HCT116 (cell line): ENCODE measurements at regions not wholly inside any gene's neighbourhood (a gene's known extent, or its start where the extent isn't known, plus 50 kb on each side); places are given as distances from the start of the nearest gene placed in this dataset.

ENCODE experiments used
- ATAC-seq: fragments of 200-7000 bp; cut with Tn5 transposase; 2 replicates; pipeline ENCODE4 v1.9.1; 2020; ENCODE audit warnings: mild to moderate bottlenecking, moderate library complexity
- BruUV-seq: library from RNA; stranded (reverse); fragments of 400-500 nt; replicated peaks from 2 replicates; lab custom pipeline; 2021; lab: Mats Ljungman, UMichigan
- CTCF ChIA-PET: fragments of 300-600 bp; sonication (Branson Sonifier 250); formaldehyde crosslinking; loops from one replicate; lab custom pipeline; 2021; ENCODE audit warnings: antibody characterized with exemption; lab: Charles Lee
- POLR2A ChIA-PET: fragments of 300-600, 350-600 bp; sonication (Branson Sonifier 250); formaldehyde crosslinking; loops from one replicate; lab custom pipeline; 2021; ENCODE audit warnings: antibody characterized with exemption; lab: Charles Lee
- RAD21 ChIA-PET, 2 experiments: fragments of 300-600 bp; sonication (Branson Sonifier 250); formaldehyde crosslinking; loops; one replicate each; lab custom pipeline; 2023; ENCODE audit warnings: low total read pairs in 2 of 2; ENCODE audit not compliant: uncharacterized antibody in 2 of 2, unreplicated experiment in 2 of 2, low non-redundant PET in 1 of 2; lab: Charles Lee
- DNase-seq: peaks from one replicate; pipeline ENCODE4 v3.0.0-alpha.2; 2010; ENCODE audit warnings: low read depth, low spot score
- H2AFZ ChIP-seq: fragments of 200-600 bp; shearing (Covaris generic), sonication (generic); 2 replicates; pipeline ENCODE4 v1.6.1; 2017; ENCODE audit warnings: low read depth, mixed run types, mixed read lengths, antibody characterized with exemption, low read length; ENCODE audit not compliant: poor library complexity, severe bottlenecking
- H3K27ac ChIP-seq: 2 replicates; pipeline ENCODE4 v1.5.1; 2012; ENCODE audit warnings: low read depth, low read length
- H3K27me3 ChIP-seq: fragments of 200-600 bp; sonication (generic); 2 replicates; pipeline ENCODE4 v1.6.1; 2016; ENCODE audit warnings: mixed run types, low read length, mixed read lengths; ENCODE audit not compliant: insufficient read depth
- H3K36me3 ChIP-seq, 2 experiments: fragments of 200-500 bp in 1 of 2; fragments of 200-600 bp in 1 of 2; sonication (Bioruptor generic) in 1 of 2; sonication (generic) in 1 of 2; 2 replicates each; pipeline versions ENCODE4 v1.5.1 to v1.6.1; 2014 to 2016; ENCODE audit warnings: low read length in 2 of 2, inconsistent platforms in 1 of 2, mixed read lengths in 1 of 2, mixed run types in 1 of 2; ENCODE audit not compliant: insufficient read depth in 2 of 2, control insufficient read depth in 1 of 2
- H3K4me1 ChIP-seq, 2 experiments: fragments of 200-600 bp in 1 of 2; sonication (generic) in 1 of 2; 2 replicates each; pipeline versions ENCODE4 v1.5.1 to v1.6.1; 2012 to 2017; ENCODE audit warnings: low read length in 2 of 2, inconsistent platforms in 1 of 2, mild to moderate bottlenecking in 1 of 2, mixed read lengths in 1 of 2, mixed run types in 1 of 2, moderate library complexity in 1 of 2; ENCODE audit not compliant: insufficient read depth in 2 of 2, control insufficient read depth in 1 of 2
- H3K4me2 ChIP-seq: fragments of 200-600 bp; sonication (generic); 2 replicates; pipeline ENCODE4 v1.6.1; 2017; ENCODE audit warnings: mixed run types, low read length, mixed read lengths
- H3K4me3 ChIP-seq, 2 experiments: fragments of 200-600 bp in 1 of 2; sonication (generic) in 1 of 2; replicated peaks in 1 of 2; 2 replicates each; pipeline ENCODE4 v1.5.1; 2011 to 2016; ENCODE audit warnings: low read length in 2 of 2, control low read depth in 1 of 2, low read depth in 1 of 2, mild to moderate bottlenecking in 1 of 2, mixed read lengths in 1 of 2, mixed run types in 1 of 2
- H3K79me2 ChIP-seq: fragments of 200-600 bp; sonication (generic); 2 replicates; pipeline ENCODE4 v1.6.1; 2017; ENCODE audit warnings: mild to moderate bottlenecking, mixed run types, low read length, moderate library complexity, mixed read lengths; ENCODE audit not compliant: insufficient read depth
- H3K9ac ChIP-seq: fragments of 200-600 bp; sonication (generic); 2 replicates; pipeline ENCODE4 v1.6.1; 2016; ENCODE audit warnings: low read length, mixed read lengths
- H3K9me2 ChIP-seq: fragments of 200-600 bp; sonication (generic), shearing (Covaris generic); 2 replicates; pipeline ENCODE4 v1.6.1; 2017; ENCODE audit warnings: mixed run types, mild to moderate bottlenecking, moderate library complexity; ENCODE audit not compliant: insufficient read depth
- H3K9me3 ChIP-seq, 2 experiments: fragments of 200-500 bp in 1 of 2; fragments of 200-600 bp in 1 of 2; sonication (Bioruptor generic) in 1 of 2; sonication (generic) in 1 of 2; 2 replicates each; pipeline ENCODE4 v1.6.1; 2014 to 2017; ENCODE audit warnings: low read length in 2 of 2, mixed read lengths in 2 of 2, inconsistent platforms in 1 of 2, low read depth in 1 of 2, mild to moderate bottlenecking in 1 of 2, mixed run types in 1 of 2, moderate library complexity in 1 of 2; ENCODE audit not compliant: control insufficient read depth in 1 of 2, insufficient read depth in 1 of 2
- H4K20me1 ChIP-seq: fragments of 200-600 bp; sonication (generic), shearing (Covaris generic); 2 replicates; pipeline ENCODE4 v1.6.1; 2017; ENCODE audit warnings: mixed run types, mild to moderate bottlenecking, moderate library complexity; ENCODE audit not compliant: insufficient read depth
- ATF3 ChIP-seq: IDR thresholded peaks from 2 replicates; pipeline ENCODE4 v1.6.1; 2012
- CBX3 ChIP-seq: IDR thresholded peaks from 2 replicates; pipeline ENCODE4 v1.6.1; 2012; ENCODE audit warnings: low read depth
- CEBPB ChIP-seq: IDR thresholded peaks from 2 replicates; pipeline ENCODE4 v1.6.1; 2012; ENCODE audit warnings: low read depth
- CTCF ChIP-seq, 3 experiments: fragments of 200-600 bp in 1 of 3; sonication (generic) in 1 of 3; IDR thresholded peaks in 2 of 3; conservative IDR thresholded peaks in 1 of 3; 2 replicates each; pipeline ENCODE4 v1.5.1; 2012 to 2017; ENCODE audit warnings: low read depth in 2 of 3, low read length in 2 of 3, antibody characterized with exemption in 1 of 3, borderline replicate concordance in 1 of 3, control low read depth in 1 of 3, mild to moderate bottlenecking in 1 of 3, mixed read lengths in 1 of 3, mixed run types in 1 of 3, moderate library complexity in 1 of 3; ENCODE audit not compliant: insufficient read depth in 1 of 3
- EGR1 ChIP-seq: IDR thresholded peaks from 2 replicates; pipeline ENCODE4 v1.6.1; 2012; ENCODE audit warnings: low read depth
- ELF1 ChIP-seq: IDR thresholded peaks from 2 replicates; pipeline ENCODE4 v1.6.1; 2012; ENCODE audit warnings: low read depth, borderline replicate concordance
- EZH2 ChIP-seq: fragments of 200-600 bp; sonication (generic); IDR thresholded peaks from 2 replicates; pipeline ENCODE4 v1.6.1; 2017; ENCODE audit warnings: antibody characterized with exemption, mixed run types
- EZH2phosphoT487 ChIP-seq: fragments of 200-600 bp; IDR thresholded peaks from 2 replicates; pipeline ENCODE4 v1.6.1; 2018; ENCODE audit warnings: antibody characterized with exemption, borderline replicate concordance
- JUND ChIP-seq: IDR thresholded peaks from 2 replicates; pipeline ENCODE4 v1.6.1; 2012
- MAX ChIP-seq: IDR thresholded peaks from 2 replicates; pipeline ENCODE4 v1.6.1; 2012
- POLR2A ChIP-seq: IDR thresholded peaks from 2 replicates; pipeline ENCODE4 v1.7.0; 2011; ENCODE audit warnings: borderline replicate concordance; ENCODE audit not compliant: insufficient read depth, insufficient read length; ENCODE audit errors: extremely low read depth
- POLR2AphosphoS5 ChIP-seq: IDR thresholded peaks from 2 replicates; pipeline ENCODE4 v1.6.1; 2011; ENCODE audit warnings: mild to moderate bottlenecking, low read depth, low read length, moderate library complexity
- RAD21 ChIP-seq: IDR thresholded peaks from 2 replicates; pipeline ENCODE4 v1.6.1; 2012; ENCODE audit warnings: low read depth, mild to moderate bottlenecking
- REST ChIP-seq: IDR thresholded peaks from 2 replicates; pipeline ENCODE4 v1.6.1; 2012; ENCODE audit warnings: low read depth
- SIN3A ChIP-seq: IDR thresholded peaks from 2 replicates; pipeline ENCODE4 v1.6.1; 2012; ENCODE audit warnings: low read depth
- SP1 ChIP-seq: IDR thresholded peaks from 2 replicates; pipeline ENCODE4 v1.6.1; 2012; ENCODE audit warnings: low read depth
- TCF7L2 ChIP-seq: IDR thresholded peaks from 2 replicates; pipeline ENCODE4 v1.7.0; 2011; ENCODE audit warnings: borderline replicate concordance, inconsistent platforms; ENCODE audit not compliant: insufficient read depth, insufficient read length; ENCODE audit errors: extremely low read depth
- YY1 ChIP-seq: IDR thresholded peaks from 2 replicates; pipeline ENCODE4 v1.6.1; 2011; ENCODE audit warnings: low read length, low read depth, moderate library complexity, mild to moderate bottlenecking; ENCODE audit not compliant: insufficient replicate concordance; ENCODE audit errors: extremely low read depth
- ZFX ChIP-seq: fragments of 450-650 bp; IDR thresholded peaks from 2 replicates; pipeline ENCODE4 v1.6.1; 2017
- ZNF274 ChIP-seq: fragments of 200-500 bp; sonication (Bioruptor generic); IDR thresholded peaks from 2 replicates; pipeline ENCODE4 v1.6.1; 2014; ENCODE audit warnings: mild to moderate bottlenecking, low read depth, low read length, inconsistent platforms
- intact Hi-C: fragments of 100-400 bp; cut with micrococcal nuclease; formaldehyde crosslinking; loops from 2 replicates; pipeline ENCODE4 v1.10.0; 2022

GRCh38 chr16:54685682-54686081, 245.0 kb upstream of the IRX5 start:
- Histone ChIP-seq H2AFZ (no peak overlapping the region), H3K79me2 (no peaks in the 10 kb centered on the region), H3K36me3 (no peaks in the 10 kb centered on the region), H3K27me3 (peaks cover 13% of the 10 kb centered on the region; the same call in 1 of the 2 replicates), H3K9ac (no peak overlapping the region), H3K4me3 (no peak overlapping the region), H3K4me1 (no peaks in the 10 kb centered on the region), H4K20me1 (no peaks in the 10 kb centered on the region), H3K9me3 (no peaks in the 10 kb centered on the region), H3K4me2 (no peak overlapping the region), H3K9me2 (no peaks in the 10 kb centered on the region), H3K27ac (no peak overlapping the region)
- TF ChIP-seq JUND: no peak
- no peak for TF ChIP-seq EZH2
- TF ChIP-seq TCF7L2: no peak
- no peak for TF ChIP-seq CTCF (IDR thresholded peaks at IDR 0.05 in 2 of 3, conservative IDR thresholded peaks at IDR 0.05 in 1 of 3; ENCODE audit: borderline replicate concordance in 1 of 3, insufficient read depth in 1 of 3, low read depth in 2 of 3, low read length in 2 of 3)
- TF ChIP-seq EGR1: no peak
- no peak for TF ChIP-seq ELF1
- TF ChIP-seq ZNF274: no peak
- TF ChIP-seq CEBPB: no peak
- TF ChIP-seq REST: no peak
- no peak for TF ChIP-seq RAD21
- TF ChIP-seq POLR2AphosphoS5: no peak
- no peak for TF ChIP-seq EZH2phosphoT487
- TF ChIP-seq YY1: no peak
- no peak for TF ChIP-seq CBX3
- no peak for TF ChIP-seq MAX
- TF ChIP-seq ZFX: no peak
- no peak for TF ChIP-seq SP1
- TF ChIP-seq SIN3A: no peak
- TF ChIP-seq ATF3: no peak
- no peak for TF ChIP-seq POLR2A
- ATAC-seq: no peak
- CTCF ChIA-PET: no interaction called here
- intact Hi-C loops: loop anchor here (10.0 kb wide), 1 partner anchor 1091 kb away; no protein-coding TSS in a partner anchor
- DNase-seq: no peak
- POLR2A ChIA-PET: no interaction called here
- no TSS peak for BruUV-seq
- RAD21 ChIA-PET: no interaction called here
